K562 (cell line): ENCODE measurements at regions not wholly inside any gene's neighbourhood (a gene's known extent, or its start where the extent isn't known, plus 50 kb on each side); places are given as distances from the start of the nearest gene placed in this dataset.

Experiments
- ATAC-seq: fragments of 200-7000 bp; cut with Tn5 transposase; 3 replicates; pipeline ENCODE4 v1.9.1; 2020; ENCODE audit warnings: moderate library complexity
- BruUV-seq: library from RNA; stranded (reverse); fragments of 400-500 nt; replicated peaks from 2 replicates; lab custom pipeline; 2021; lab: Mats Ljungman, UMichigan
- CTCF ChIA-PET: fragments of 300-600 bp; formaldehyde crosslinking; extraction: SDS; loops from one replicate; lab custom pipeline; 2021; ENCODE audit warnings: low intra/inter-chr PET ratio; lab: Yijun Ruan, JAX
- POLR2A ChIA-PET: fragments of 300-600, 350-650 bp; sonication (Branson Sonifier 250); formaldehyde crosslinking; extraction: SDS; loops from one replicate; lab custom pipeline; 2021; ENCODE audit warnings: antibody characterized with exemption, inconsistent platforms; lab: Yijun Ruan, JAX
- DNase-seq, 4 experiments: peaks; one replicate each; pipeline versions ENCODE4 v3.0.0 to v3.0.0-alpha.2; 2011 to 2018; ENCODE audit warnings: low spot score in 3 of 4, mixed read lengths in 3 of 4; ENCODE audit errors: extremely low read depth in 1 of 4
- FAIRE-seq: peaks from 2 replicates; lab custom pipeline; 2011; peaks lifted over from hg19 to GRCh38; lab: Jason Lieb, UNC
- H2AFZ ChIP-seq: 2 replicates; pipeline ENCODE4 v1.6.0; 2011; ENCODE audit warnings: low read depth, low read length, control low read depth, inconsistent platforms
- H3K27ac ChIP-seq: fragments of 200-600 bp; 3 replicates; pipeline ENCODE4 v1.8.0; 2011; ENCODE audit warnings: low read depth, mild to moderate bottlenecking, control low read depth, inconsistent platforms, low read length, moderate library complexity, mixed read lengths; ENCODE audit errors: extremely low read depth
- H3K27me3 ChIP-seq, 2 experiments: fragments of 300-600 bp in 1 of 2; 2 replicates in 1 of 2; 3 replicates in 1 of 2; pipeline versions ENCODE4 v1.6.0 to v1.8.0; 2011; ENCODE audit warnings: inconsistent platforms in 2 of 2, low read length in 2 of 2, mild to moderate bottlenecking in 1 of 2, mixed read lengths in 1 of 2, moderate library complexity in 1 of 2; ENCODE audit not compliant: control insufficient read depth in 2 of 2, insufficient read depth in 2 of 2
- H3K36me3 ChIP-seq: fragments of 300-600 bp; 3 replicates; pipeline ENCODE4 v1.8.0; 2011; ENCODE audit warnings: mild to moderate bottlenecking, low read length, inconsistent platforms; ENCODE audit not compliant: control insufficient read depth, insufficient read depth
- H3K4me1 ChIP-seq, 2 experiments: fragments of 200-600 bp in 1 of 2; replicated peaks in 1 of 2; 2 replicates in 1 of 2; 3 replicates in 1 of 2; pipeline versions ENCODE4 v1.5.1 to v1.8.0; 2011; ENCODE audit warnings: inconsistent platforms in 2 of 2, low read length in 2 of 2, mild to moderate bottlenecking in 1 of 2, mixed read lengths in 1 of 2, moderate library complexity in 1 of 2; ENCODE audit not compliant: control insufficient read depth in 2 of 2, insufficient read depth in 2 of 2
- H3K4me2 ChIP-seq: 2 replicates; pipeline ENCODE4 v1.6.1; 2011; ENCODE audit warnings: low read length, control low read depth, inconsistent platforms, mixed read lengths; ENCODE audit not compliant: insufficient read depth
- H3K4me3 ChIP-seq: fragments of 200-600 bp; sonication (generic), shearing (Covaris generic); 2 replicates; pipeline ENCODE4 v1.5.1; 2016; ENCODE audit warnings: control low read depth, inconsistent platforms
- H3K79me2 ChIP-seq: fragments of 200-600 bp; 3 replicates; pipeline ENCODE4 v1.8.0; 2011; ENCODE audit warnings: low read length, inconsistent platforms; ENCODE audit not compliant: control insufficient read depth, insufficient read depth
- H3K9ac ChIP-seq, 2 experiments: 2 replicates each; pipeline versions ENCODE4 v1.6.0 to v1.6.1; 2011; ENCODE audit warnings: low read depth in 2 of 2, low read length in 2 of 2, control low read depth in 1 of 2, inconsistent platforms in 1 of 2, mild to moderate bottlenecking in 1 of 2, mixed read lengths in 1 of 2; ENCODE audit not compliant: insufficient read depth in 1 of 2
- H3K9me1 ChIP-seq: one replicate; pipeline ENCODE4 v1.6.0; 2011; ENCODE audit warnings: inconsistent platforms, mild to moderate bottlenecking, low read length, moderate library complexity; ENCODE audit not compliant: control insufficient read depth, insufficient read depth
- H3K9me3 ChIP-seq: replicated peaks from 2 replicates; pipeline ENCODE4 v1.5.1; 2011; ENCODE audit warnings: low read depth, low read length, inconsistent platforms; ENCODE audit not compliant: control insufficient read depth, insufficient read depth
- H4K20me1 ChIP-seq: replicated peaks from 2 replicates; pipeline ENCODE4 v1.6.1; 2011; ENCODE audit warnings: low read length, inconsistent platforms, mixed read lengths; ENCODE audit not compliant: control insufficient read depth, insufficient read depth
- BRCA1 ChIP-seq, 2 experiments: fragments of 450-650 bp in 1 of 2; sonication (generic) in 1 of 2; formaldehyde crosslinking in 1 of 2; IDR thresholded peaks; 2 replicates each; pipeline versions ENCODE4 v1.5.0 to v1.6.1; 2017 to 2020; ENCODE audit warnings: mild to moderate bottlenecking in 1 of 2, missing genetic modification reagents in 1 of 2
- JUND ChIP-seq, 2 experiments: IDR thresholded peaks; 2 replicates in 1 of 2; 3 replicates in 1 of 2; pipeline ENCODE4 v1.6.1; 2011; ENCODE audit warnings: borderline replicate concordance in 2 of 2, low read depth in 2 of 2, low read length in 2 of 2, improper control_type of control experiment in 1 of 2, missing biosample characterization in 1 of 2, missing genetic modification characterization in 1 of 2, missing genetic modification reagents in 1 of 2
- KAT7 ChIP-seq: sonication (generic); formaldehyde crosslinking; IDR thresholded peaks from 2 replicates; pipeline ENCODE4 v1.8.0; 2022; ENCODE audit warnings: missing genetic modification reagents, mild to moderate bottlenecking, borderline replicate concordance
- KAT8 ChIP-seq: fragments of 450-650 bp; IDR thresholded peaks from 2 replicates; pipeline ENCODE4 v1.6.1; 2016; ENCODE audit warnings: low read depth, mild to moderate bottlenecking
- MAZ ChIP-seq, 2 experiments: fragments of 450-650 bp in 1 of 2; sonication (generic) in 1 of 2; formaldehyde crosslinking; IDR thresholded peaks in 1 of 2; conservative IDR thresholded peaks in 1 of 2; 2 replicates each; pipeline versions ENCODE4 v1.4.0 to v1.5.0; 2020; ENCODE audit warnings: mild to moderate bottlenecking in 1 of 2, missing genetic modification reagents in 1 of 2
- SMAD4 ChIP-seq: fragments of 250-450 bp; sonication (Bioruptor Pico); conservative IDR thresholded peaks from 2 replicates; pipeline ENCODE4 v1.8.0; 2021; ENCODE audit warnings: inconsistent platforms, mild to moderate bottlenecking, moderate library complexity
- TARDBP ChIP-seq: fragments of 450-650 bp; IDR thresholded peaks from 2 replicates; pipeline ENCODE4 v1.6.1; 2016
- ZFP91 ChIP-seq: sonication (generic); formaldehyde crosslinking; IDR thresholded peaks from 2 replicates; pipeline ENCODE4 v1.8.0; 2022; ENCODE audit warnings: mild to moderate bottlenecking, missing genetic modification reagents
- ZNF12 ChIP-seq: sonication (generic); formaldehyde crosslinking; IDR thresholded peaks from 2 replicates; pipeline ENCODE4 v1.4.0; 2020; ENCODE audit warnings: mild to moderate bottlenecking, missing genetic modification reagents
- WGBS: fragments of 100-300 bp; shearing (Covaris generic); methylation state at CpG from one replicate; pipeline ENCODE4 v1.1.6; 2016; ENCODE audit warnings: low coverage, mixed read lengths; ENCODE audit not compliant: insufficient coverage; ENCODE audit errors: missing lambda C conversion rate; 5-methylcytosine and 5-hydroxymethylcytosine counted together
- in situ Hi-C: fragments of 300-500 bp; cut with MboI; formaldehyde crosslinking; loops from 4 replicates; pipeline ENCODE4 v1.15.0; 2018; ENCODE audit warnings: inconsistent platforms, mixed read lengths
- intact Hi-C: fragments of 100-400 bp; cut with micrococcal nuclease; formaldehyde crosslinking; loops from 2 replicates; pipeline ENCODE4 v1.14.2; 2022
- TF ChIP-seq, protein P1 (sequence below): fragments of 450-650 bp; formaldehyde crosslinking; IDR thresholded peaks from 2 replicates; pipeline ENCODE4 v1.4.0; 2020; ENCODE audit warnings: mild to moderate bottlenecking, moderate library complexity
- TF ChIP-seq, protein P2 (sequence below): fragments of 450-650 bp; formaldehyde crosslinking; IDR thresholded peaks from 2 replicates; pipeline ENCODE4 v1.4.0; 2020; ENCODE audit warnings: mild to moderate bottlenecking
- TF ChIP-seq, protein P3 (sequence below): fragments of 450-650 bp; IDR thresholded peaks from 2 replicates; pipeline ENCODE4 v1.6.1; 2017; ENCODE audit warnings: antibody characterized with exemption, mild to moderate bottlenecking

- H3K4me3 ChIP-seq: no peak overlapping the region
- no peak for TF ChIP-seq BRCA1 (IDR thresholded peaks at IDR 0.05)
- no peak for TF ChIP-seq BRCA1 (CRISPR knock-in tag; IDR thresholded peaks at IDR 0.05)
- TF ChIP-seq, protein P1, sequence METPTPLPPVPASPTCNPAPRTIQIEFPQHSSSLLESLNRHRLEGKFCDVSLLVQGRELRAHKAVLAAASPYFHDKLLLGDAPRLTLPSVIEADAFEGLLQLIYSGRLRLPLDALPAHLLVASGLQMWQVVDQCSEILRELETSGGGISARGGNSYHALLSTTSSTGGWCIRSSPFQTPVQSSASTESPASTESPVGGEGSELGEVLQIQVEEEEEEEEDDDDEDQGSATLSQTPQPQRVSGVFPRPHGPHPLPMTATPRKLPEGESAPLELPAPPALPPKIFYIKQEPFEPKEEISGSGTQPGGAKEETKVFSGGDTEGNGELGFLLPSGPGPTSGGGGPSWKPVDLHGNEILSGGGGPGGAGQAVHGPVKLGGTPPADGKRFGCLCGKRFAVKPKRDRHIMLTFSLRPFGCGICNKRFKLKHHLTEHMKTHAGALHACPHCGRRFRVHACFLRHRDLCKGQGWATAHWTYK (CRISPR knock-in tag): no peak
- no peak for TF ChIP-seq MAZ (CRISPR knock-in tag; conservative IDR thresholded peaks at IDR 0.05 in 1 of 2, IDR thresholded peaks at IDR 0.05 in 1 of 2)
- no peak for TF ChIP-seq TARDBP
- no peak for TF ChIP-seq ZFP91 (CRISPR knock-in tag)
- TF ChIP-seq, protein P2, sequence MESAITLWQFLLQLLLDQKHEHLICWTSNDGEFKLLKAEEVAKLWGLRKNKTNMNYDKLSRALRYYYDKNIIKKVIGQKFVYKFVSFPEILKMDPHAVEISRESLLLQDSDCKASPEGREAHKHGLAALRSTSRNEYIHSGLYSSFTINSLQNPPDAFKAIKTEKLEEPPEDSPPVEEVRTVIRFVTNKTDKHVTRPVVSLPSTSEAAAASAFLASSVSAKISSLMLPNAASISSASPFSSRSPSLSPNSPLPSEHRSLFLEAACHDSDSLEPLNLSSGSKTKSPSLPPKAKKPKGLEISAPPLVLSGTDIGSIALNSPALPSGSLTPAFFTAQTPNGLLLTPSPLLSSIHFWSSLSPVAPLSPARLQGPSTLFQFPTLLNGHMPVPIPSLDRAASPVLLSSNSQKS: no peak
- TF ChIP-seq JUND (IDR thresholded peaks at IDR 0.05; ENCODE audit: borderline replicate concordance, low read depth, low read length): no peak
- TF ChIP-seq JUND (tag; IDR thresholded peaks at IDR 0.05; ENCODE audit: borderline replicate concordance, low read depth, low read length): no peak
- TF ChIP-seq KAT8: no peak
- TF ChIP-seq SMAD4 (CRISPR knock-in tag): no peak
- TF ChIP-seq KAT7 (CRISPR knock-in tag): no peak
- TF ChIP-seq, protein P3, sequence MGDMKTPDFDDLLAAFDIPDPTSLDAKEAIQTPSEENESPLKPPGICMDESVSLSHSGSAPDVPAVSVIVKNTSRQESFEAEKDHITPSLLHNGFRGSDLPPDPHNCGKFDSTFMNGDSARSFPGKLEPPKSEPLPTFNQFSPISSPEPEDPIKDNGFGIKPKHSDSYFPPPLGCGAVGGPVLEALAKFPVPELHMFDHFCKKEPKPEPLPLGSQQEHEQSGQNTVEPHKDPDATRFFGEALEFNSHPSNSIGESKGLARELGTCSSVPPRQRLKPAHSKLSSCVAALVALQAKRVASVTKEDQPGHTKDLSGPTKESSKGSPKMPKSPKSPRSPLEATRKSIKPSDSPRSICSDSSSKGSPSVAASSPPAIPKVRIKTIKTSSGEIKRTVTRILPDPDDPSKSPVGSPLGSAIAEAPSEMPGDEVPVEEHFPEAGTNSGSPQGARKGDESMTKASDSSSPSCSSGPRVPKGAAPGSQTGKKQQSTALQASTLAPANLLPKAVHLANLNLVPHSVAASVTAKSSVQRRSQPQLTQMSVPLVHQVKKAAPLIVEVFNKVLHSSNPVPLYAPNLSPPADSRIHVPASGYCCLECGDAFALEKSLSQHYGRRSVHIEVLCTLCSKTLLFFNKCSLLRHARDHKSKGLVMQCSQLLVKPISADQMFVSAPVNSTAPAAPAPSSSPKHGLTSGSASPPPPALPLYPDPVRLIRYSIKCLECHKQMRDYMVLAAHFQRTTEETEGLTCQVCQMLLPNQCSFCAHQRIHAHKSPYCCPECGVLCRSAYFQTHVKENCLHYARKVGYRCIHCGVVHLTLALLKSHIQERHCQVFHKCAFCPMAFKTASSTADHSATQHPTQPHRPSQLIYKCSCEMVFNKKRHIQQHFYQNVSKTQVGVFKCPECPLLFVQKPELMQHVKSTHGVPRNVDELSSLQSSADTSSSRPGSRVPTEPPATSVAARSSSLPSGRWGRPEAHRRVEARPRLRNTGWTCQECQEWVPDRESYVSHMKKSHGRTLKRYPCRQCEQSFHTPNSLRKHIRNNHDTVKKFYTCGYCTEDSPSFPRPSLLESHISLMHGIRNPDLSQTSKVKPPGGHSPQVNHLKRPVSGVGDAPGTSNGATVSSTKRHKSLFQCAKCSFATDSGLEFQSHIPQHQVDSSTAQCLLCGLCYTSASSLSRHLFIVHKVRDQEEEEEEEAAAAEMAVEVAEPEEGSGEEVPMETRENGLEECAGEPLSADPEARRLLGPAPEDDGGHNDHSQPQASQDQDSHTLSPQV: no peak
- no peak for TF ChIP-seq ZNF12 (CRISPR knock-in tag)
- TF ChIP-seq, all 486 proteins: peak for 0
- no peak overlapping the region for H3K4me2 ChIP-seq
- in situ Hi-C loops (no loop called here), intact Hi-C loops (no loop called here)
- no peak overlapping the region for H3K27ac ChIP-seq
- ChIA-PET CTCF (no interaction called here), POLR2A (no interaction called here)
- no peaks in the 10 kb centered on the region for H3K79me2 ChIP-seq
- no peaks in the 10 kb centered on the region for H3K4me1 ChIP-seq
- ATAC-seq (no peak), DNase-seq (no peak), FAIRE-seq (no peak)
- no TSS peak for BruUV-seq
- H3K27me3 ChIP-seq: no peaks in the 10 kb centered on the region
- no peak overlapping the region for H3K9ac ChIP-seq
- no peak overlapping the region for H2AFZ ChIP-seq
- 0% methylated on average over 4 of the region's 4 CpGs for WGBS
- no peaks in the 10 kb centered on the region for H4K20me1 ChIP-seq
- H3K9me3 ChIP-seq: no peaks in the 10 kb centered on the region
- no peaks in the 10 kb centered on the region for H3K9me1 ChIP-seq
- H3K36me3 ChIP-seq: no peaks in the 10 kb centered on the region
Measured at GRCh38 chr18:68467957-68468356, 247.0 kb downstream of the TMX3 start.
